Neural cell (in vitro differentiated cells): ENCODE measurements at regions not wholly inside any gene's neighbourhood (a gene's known extent, or its start where the extent isn't known, plus 50 kb on each side); places are given as distances from the start of the nearest gene placed in this dataset.

ENCODE experiments used
- H2AFZ ChIP-seq: fragments of 200-600, 300-800 bp; sonication (generic), shearing (Covaris generic); 2 replicates; pipeline ENCODE4 v1.6.0; 2014; ENCODE audit warnings: low read depth, mild to moderate bottlenecking, antibody characterized with exemption, low read length, moderate library complexity
- H3F3A ChIP-seq: fragments of 200-600 bp; shearing (Covaris generic); 2 replicates; pipeline ENCODE4 v1.6.1; 2016; ENCODE audit warnings: mild to moderate bottlenecking, moderate library complexity, mixed read lengths, antibody characterized with exemption, low read length; ENCODE audit not compliant: insufficient read depth, poor library complexity, severe bottlenecking
- H3K27ac ChIP-seq: fragments of 200-600, 300-800 bp; sonication (generic), shearing (Covaris generic); 2 replicates; pipeline ENCODE4 v1.5.1; 2014; ENCODE audit warnings: mild to moderate bottlenecking, low read length, moderate library complexity
- H3K27me3 ChIP-seq: fragments of 300-800, 200-600 bp; sonication (generic), shearing (Covaris generic); 2 replicates; pipeline ENCODE4 v1.6.0; 2014; ENCODE audit warnings: mild to moderate bottlenecking, low read depth, low read length, moderate library complexity; ENCODE audit not compliant: insufficient read depth
- H3K36me3 ChIP-seq: fragments of 300-800, 200-600 bp; sonication (generic), shearing (Covaris generic); 2 replicates; pipeline ENCODE4 v1.5.1; 2014; ENCODE audit warnings: mild to moderate bottlenecking, antibody characterized with exemption, low read length, moderate library complexity; ENCODE audit not compliant: insufficient read depth
- H3K4me2 ChIP-seq: fragments of 300-800, 200-600 bp; sonication (generic), shearing (Covaris generic); 2 replicates; pipeline ENCODE4 v1.6.0; 2014; ENCODE audit warnings: mild to moderate bottlenecking, low read length
- H3K4me3 ChIP-seq: fragments of 300-800, 200-600 bp; sonication (generic), shearing (Covaris generic); 2 replicates; pipeline ENCODE4 v1.5.1; 2014; ENCODE audit warnings: mild to moderate bottlenecking, low read length, moderate library complexity
- H3K79me2 ChIP-seq: fragments of 200-600 bp; shearing (Covaris generic); replicated peaks from 2 replicates; pipeline ENCODE4 v1.6.0; 2014; ENCODE audit warnings: mild to moderate bottlenecking, low read length, moderate library complexity; ENCODE audit not compliant: insufficient read depth
- H3K9ac ChIP-seq: fragments of 300-800, 200-600 bp; sonication (generic), shearing (Covaris generic); 2 replicates; pipeline ENCODE4 v1.6.1; 2016; ENCODE audit warnings: mild to moderate bottlenecking, low read length, mixed read lengths
- H3K9me2 ChIP-seq: fragments of 200-600 bp; shearing (Covaris generic); 2 replicates; pipeline ENCODE4 v1.6.1; 2016; ENCODE audit warnings: mild to moderate bottlenecking, low read length, mixed read lengths; ENCODE audit not compliant: insufficient read depth
- H3K9me3 ChIP-seq: fragments of 200-600, 300-800 bp; sonication (generic), shearing (Covaris generic); 2 replicates; pipeline ENCODE4 v1.6.1; 2016; ENCODE audit warnings: mild to moderate bottlenecking, mixed run types, low read length, moderate library complexity, mixed read lengths
- H4K20me1 ChIP-seq: fragments of 200-600 bp; shearing (Covaris generic); 2 replicates; pipeline ENCODE4 v1.6.1; 2016; ENCODE audit warnings: mild to moderate bottlenecking, mixed run types; ENCODE audit not compliant: insufficient read depth
- EP300 ChIP-seq: fragments of 450-650 bp; conservative IDR thresholded peaks from 2 replicates; pipeline ENCODE4 v1.6.1; 2014; ENCODE audit warnings: antibody characterized with exemption, mild to moderate bottlenecking, moderate library complexity; ENCODE audit not compliant: poor library complexity, severe bottlenecking
- EZH2 ChIP-seq: fragments of 200-600, 300-800 bp; shearing (Covaris generic), sonication (generic); IDR thresholded peaks from 2 replicates; pipeline ENCODE4 v1.6.1; 2014; ENCODE audit warnings: antibody characterized with exemption, low read length, borderline replicate concordance, mild to moderate bottlenecking; ENCODE audit not compliant: insufficient read depth, poor library complexity, severe bottlenecking
- MXI1 ChIP-seq: fragments of 450-650 bp; conservative IDR thresholded peaks from 2 replicates; pipeline ENCODE4 v1.6.1; 2014; ENCODE audit warnings: antibody characterized with exemption, mild to moderate bottlenecking; ENCODE audit not compliant: poor library complexity, severe bottlenecking
- POLR2AphosphoS5 ChIP-seq: IDR thresholded peaks from 2 replicates; pipeline ENCODE4 v1.6.1; 2012
- RAD21 ChIP-seq: fragments of 450-650 bp; conservative IDR thresholded peaks from 2 replicates; pipeline ENCODE4 v1.6.1; 2014; ENCODE audit warnings: antibody characterized with exemption, mild to moderate bottlenecking, moderate library complexity
- SMC3 ChIP-seq: fragments of 450-650 bp; conservative IDR thresholded peaks from 2 replicates; pipeline ENCODE4 v1.6.1; 2014; ENCODE audit warnings: antibody characterized with exemption, mild to moderate bottlenecking, moderate library complexity; ENCODE audit not compliant: poor library complexity
- TAF1 ChIP-seq: IDR thresholded peaks from 2 replicates; pipeline ENCODE4 v1.6.1; 2012; ENCODE audit warnings: low read depth
- TF ChIP-seq, protein P1 (sequence below): IDR thresholded peaks from 2 replicates; pipeline ENCODE4 v1.6.1; 2012; ENCODE audit warnings: borderline replicate concordance
- TF ChIP-seq, protein P2 (sequence below): fragments of 450-650 bp; IDR thresholded peaks from 2 replicates; pipeline ENCODE4 v1.5.1; 2014; ENCODE audit warnings: antibody characterized with exemption, mild to moderate bottlenecking, moderate library complexity; ENCODE audit not compliant: poor library complexity, severe bottlenecking

DNA sequence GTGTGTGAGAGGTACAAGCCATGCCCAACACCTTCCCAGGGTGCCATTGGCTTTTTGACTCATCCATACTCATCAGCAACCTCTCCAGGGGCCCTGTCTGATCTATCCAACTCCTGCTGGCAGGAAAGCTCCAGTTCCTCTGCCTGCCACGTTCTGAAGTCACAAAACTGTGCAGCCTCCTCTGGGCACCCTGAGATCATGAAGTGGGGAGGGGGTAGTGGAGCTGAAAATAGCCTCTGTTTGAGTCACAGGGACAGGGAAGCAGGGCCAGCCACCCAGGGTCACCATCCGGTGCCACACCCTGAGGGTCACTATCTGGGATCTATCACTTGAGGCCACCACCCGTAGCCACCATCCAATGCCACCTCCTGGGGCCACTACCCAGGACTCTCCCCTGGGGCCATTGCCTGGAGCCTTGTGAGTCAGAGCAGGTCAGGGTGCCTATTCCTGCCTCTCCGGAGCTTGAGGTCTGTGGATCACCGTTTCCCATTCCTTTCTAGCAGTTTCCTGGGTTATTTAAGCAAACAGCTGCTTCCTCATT, 172.1 kb downstream of the NUFIP1 start:
- Histone ChIP-seq H3K36me3 (no peaks in the 10 kb centered on the region), H4K20me1 (no peaks in the 10 kb centered on the region), H3K27ac (no peak overlapping the region), H3K4me2 (no peak overlapping the region), H3F3A (no peaks in the 10 kb centered on the region), H3K4me3 (no peak overlapping the region), H3K9me3 (no peaks in the 10 kb centered on the region), H3K9me2 (no peaks in the 10 kb centered on the region), H3K79me2 (no peaks in the 10 kb centered on the region), H2AFZ (no peak overlapping the region), H3K27me3 (no peaks in the 10 kb centered on the region), H3K9ac (no peak overlapping the region)
- TF ChIP-seq POLR2AphosphoS5 (no peak), EZH2 (no peak)
- TF ChIP-seq, protein P1, sequence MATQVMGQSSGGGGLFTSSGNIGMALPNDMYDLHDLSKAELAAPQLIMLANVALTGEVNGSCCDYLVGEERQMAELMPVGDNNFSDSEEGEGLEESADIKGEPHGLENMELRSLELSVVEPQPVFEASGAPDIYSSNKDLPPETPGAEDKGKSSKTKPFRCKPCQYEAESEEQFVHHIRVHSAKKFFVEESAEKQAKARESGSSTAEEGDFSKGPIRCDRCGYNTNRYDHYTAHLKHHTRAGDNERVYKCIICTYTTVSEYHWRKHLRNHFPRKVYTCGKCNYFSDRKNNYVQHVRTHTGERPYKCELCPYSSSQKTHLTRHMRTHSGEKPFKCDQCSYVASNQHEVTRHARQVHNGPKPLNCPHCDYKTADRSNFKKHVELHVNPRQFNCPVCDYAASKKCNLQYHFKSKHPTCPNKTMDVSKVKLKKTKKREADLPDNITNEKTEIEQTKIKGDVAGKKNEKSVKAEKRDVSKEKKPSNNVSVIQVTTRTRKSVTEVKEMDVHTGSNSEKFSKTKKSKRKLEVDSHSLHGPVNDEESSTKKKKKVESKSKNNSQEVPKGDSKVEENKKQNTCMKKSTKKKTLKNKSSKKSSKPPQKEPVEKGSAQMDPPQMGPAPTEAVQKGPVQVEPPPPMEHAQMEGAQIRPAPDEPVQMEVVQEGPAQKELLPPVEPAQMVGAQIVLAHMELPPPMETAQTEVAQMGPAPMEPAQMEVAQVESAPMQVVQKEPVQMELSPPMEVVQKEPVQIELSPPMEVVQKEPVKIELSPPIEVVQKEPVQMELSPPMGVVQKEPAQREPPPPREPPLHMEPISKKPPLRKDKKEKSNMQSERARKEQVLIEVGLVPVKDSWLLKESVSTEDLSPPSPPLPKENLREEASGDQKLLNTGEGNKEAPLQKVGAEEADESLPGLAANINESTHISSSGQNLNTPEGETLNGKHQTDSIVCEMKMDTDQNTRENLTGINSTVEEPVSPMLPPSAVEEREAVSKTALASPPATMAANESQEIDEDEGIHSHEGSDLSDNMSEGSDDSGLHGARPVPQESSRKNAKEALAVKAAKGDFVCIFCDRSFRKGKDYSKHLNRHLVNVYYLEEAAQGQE, result no peak

DNA sequence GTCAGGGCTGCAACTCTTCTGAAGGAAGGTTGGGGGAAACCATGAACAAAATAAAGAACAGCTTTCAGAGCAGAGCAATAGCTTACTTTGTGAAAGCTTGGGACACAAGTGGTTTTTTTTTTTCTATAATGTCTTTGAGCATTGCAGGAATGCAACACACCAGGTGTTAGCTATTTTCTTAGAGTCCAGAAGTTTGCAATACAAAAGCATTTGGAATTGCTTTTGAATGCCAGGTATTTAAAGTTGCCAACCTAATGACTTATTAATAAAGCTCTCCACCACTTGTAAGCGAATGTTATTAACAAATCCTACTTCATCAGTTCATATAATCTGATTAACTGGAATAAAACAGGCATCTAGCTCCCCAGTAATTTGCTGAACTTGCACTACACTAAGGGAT, 172.6 kb downstream of the NUFIP1 start:
- Histone ChIP-seq H3K9ac (no peak overlapping the region), H3F3A (no peaks in the 10 kb centered on the region), H3K4me2 (no peak overlapping the region), H3K9me3 (no peaks in the 10 kb centered on the region), H3K9me2 (no peaks in the 10 kb centered on the region), H4K20me1 (no peaks in the 10 kb centered on the region), H3K4me3 (no peak overlapping the region), H3K36me3 (no peaks in the 10 kb centered on the region), H2AFZ (no peak overlapping the region), H3K27ac (no peak overlapping the region), H3K27me3 (no peaks in the 10 kb centered on the region), H3K79me2 (no peaks in the 10 kb centered on the region)
- TF ChIP-seq, protein P2, sequence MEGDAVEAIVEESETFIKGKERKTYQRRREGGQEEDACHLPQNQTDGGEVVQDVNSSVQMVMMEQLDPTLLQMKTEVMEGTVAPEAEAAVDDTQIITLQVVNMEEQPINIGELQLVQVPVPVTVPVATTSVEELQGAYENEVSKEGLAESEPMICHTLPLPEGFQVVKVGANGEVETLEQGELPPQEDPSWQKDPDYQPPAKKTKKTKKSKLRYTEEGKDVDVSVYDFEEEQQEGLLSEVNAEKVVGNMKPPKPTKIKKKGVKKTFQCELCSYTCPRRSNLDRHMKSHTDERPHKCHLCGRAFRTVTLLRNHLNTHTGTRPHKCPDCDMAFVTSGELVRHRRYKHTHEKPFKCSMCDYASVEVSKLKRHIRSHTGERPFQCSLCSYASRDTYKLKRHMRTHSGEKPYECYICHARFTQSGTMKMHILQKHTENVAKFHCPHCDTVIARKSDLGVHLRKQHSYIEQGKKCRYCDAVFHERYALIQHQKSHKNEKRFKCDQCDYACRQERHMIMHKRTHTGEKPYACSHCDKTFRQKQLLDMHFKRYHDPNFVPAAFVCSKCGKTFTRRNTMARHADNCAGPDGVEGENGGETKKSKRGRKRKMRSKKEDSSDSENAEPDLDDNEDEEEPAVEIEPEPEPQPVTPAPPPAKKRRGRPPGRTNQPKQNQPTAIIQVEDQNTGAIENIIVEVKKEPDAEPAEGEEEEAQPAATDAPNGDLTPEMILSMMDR, result no peak
- TF ChIP-seq EP300 (no peak), MXI1 (no peak), POLR2AphosphoS5 (no peak), RAD21 (no peak), TAF1 (no peak), EZH2 (no peak), SMC3 (no peak)
- TF ChIP-seq, protein P1, result no peak
